GM19468 (cell line): ENCODE measurements at regions not wholly inside any gene's neighbourhood (a gene's known extent, or its start where the extent isn't known, plus 50 kb on each side); places are given as distances from the start of the nearest gene placed in this dataset.
"Not testable (repeated sequence)": the region's sequence is repeated elsewhere in the genome, so short reads cannot be mapped to it uniquely, and the experiment has no call there.

ENCODE experiments used
- ATAC-seq: cut with Tn5 transposase; IDR thresholded peaks from one replicate; pipeline ENCODE4 v1.9.1; 2021; ENCODE audit warnings: mild to moderate bottlenecking, moderate library complexity, moderate number of reproducible peaks; ENCODE audit not compliant: unreplicated experiment; ENCODE audit errors: extremely low read depth

GRCh38 chr12:47357006-47357405 lies 277.2 kb upstream of the AMIGO2 start:
- ATAC-seq = not testable (repeated sequence)

- peak; percentile 60 for ATAC-seq
Observed at GRCh38 chr12:47356129-47356700, 276.5 kb upstream of the AMIGO2 start.

- ATAC-seq = no peak
Observed at GRCh38 chr12:47353508-47353907, 273.7 kb upstream of the AMIGO2 start.

- ATAC-seq = no peak
Observed at GRCh38 chr12:47352067-47352466, 272.3 kb upstream of the AMIGO2 start.

- no peak for ATAC-seq
Observed at GRCh38 chr12:47351526-47351925, 271.8 kb upstream of the AMIGO2 start.

GRCh38 chr12:47350062-47350408 lies 270.3 kb upstream of the AMIGO2 start:
- ATAC-seq = no peak

- ATAC-seq = no peak
Observed at GRCh38 chr12:47349137-47350061, 269.6 kb upstream of the AMIGO2 start.

- no peak for ATAC-seq
Observed at GRCh38 chr12:47348206-47348605, 268.4 kb upstream of the AMIGO2 start.

GRCh38 chr12:47346251-47347019 lies 266.7 kb upstream of the AMIGO2 start:
- no peak for ATAC-seq

GRCh38 chr12:47343684-47344567 lies 264.2 kb upstream of the AMIGO2 start:
- no peak for ATAC-seq

GRCh38 chr12:47340411-47341015 lies 260.8 kb upstream of the AMIGO2 start:
- no peak for ATAC-seq

- no peak for ATAC-seq
Observed at GRCh38 chr12:47337581-47337980, 257.8 kb upstream of the AMIGO2 start.

GRCh38 chr12:47333271-47333858 lies 253.6 kb upstream of the AMIGO2 start:
- ATAC-seq = not testable (repeated sequence)

GRCh38 chr12:47328831-47329545 lies 249.2 kb upstream of the AMIGO2 start:
- no peak for ATAC-seq

GRCh38 chr12:47326190-47326589 lies 246.4 kb upstream of the AMIGO2 start:
- no peak for ATAC-seq

- ATAC-seq = no peak
Observed at GRCh38 chr12:47323802-47324201, 244.0 kb upstream of the AMIGO2 start.

- ATAC-seq = no peak
Observed at GRCh38 chr12:47321436-47321835, 241.7 kb upstream of the AMIGO2 start.

GRCh38 chr12:47319746-47320145 lies 240.0 kb upstream of the AMIGO2 start:
- ATAC-seq = no peak

- no peak for ATAC-seq
Observed at GRCh38 chr12:47318963-47319362, 239.2 kb upstream of the AMIGO2 start.
